Gastroesophageal sphincter (tissue), 4 donors: ENCODE measurements at regions not wholly inside any gene's neighbourhood (a gene's known extent, or its start where the extent isn't known, plus 50 kb on each side); places are given as distances from the start of the nearest gene placed in this dataset.

Experiments used
- ATAC-seq: fragments of 150-250 bp; one replicate; pipeline ENCODE4 v1.9.1; 2016; ENCODE audit warnings: mild to moderate bottlenecking, moderate library complexity
- H3K27ac ChIP-seq, 4 donors: fragments of 200-600 bp; sonication (generic) in 3 of 4; 1 replicate in 3 of 4; 2 replicates in 1 of 4; pipeline ENCODE4 v1.5.1; 2016 to 2019
- H3K27me3 ChIP-seq: fragments of 200-600 bp; sonication (generic); one replicate; pipeline ENCODE4 v1.5.1; 2019
- H3K36me3 ChIP-seq, 2 donors: fragments of 200-600 bp; sonication (generic); one replicate each; pipeline ENCODE4 v1.5.1; 2019; ENCODE audit warnings: control low read depth in 1 of 2
- H3K4me1 ChIP-seq, 3 donors: fragments of 200-600 bp; sonication (generic); 1 replicate in 2 of 3; 2 replicates in 1 of 3; pipeline ENCODE4 v1.5.1; 2016 to 2019; ENCODE audit warnings: control low read depth in 2 of 3
- H3K4me3 ChIP-seq, 2 donors: fragments of 200-600 bp; sonication (generic); one replicate each; pipeline ENCODE4 v1.5.1; 2019; ENCODE audit warnings: mild to moderate bottlenecking in 1 of 2, moderate library complexity in 1 of 2
- H3K9me3 ChIP-seq, 3 donors: fragments of 200-600 bp; sonication (generic); one replicate each; pipeline ENCODE4 v1.5.1; 2017 to 2019; ENCODE audit warnings: control low read depth in 2 of 3
- CTCF ChIP-seq, 4 experiments: fragments of 200-600 bp in 2 of 4; fragments of 450-650 bp in 2 of 4; sonication (generic) in 1 of 4; IDR thresholded peaks; one replicate each; pipeline ENCODE4 v1.5.1; 2017 to 2019; ENCODE audit warnings: antibody characterized with exemption in 4 of 4, mild to moderate bottlenecking in 2 of 4, moderate library complexity in 2 of 4
- EP300 ChIP-seq: sonication (generic); formaldehyde crosslinking; IDR thresholded peaks from one replicate; pipeline ENCODE4 v1.6.1; 2017; ENCODE audit warnings: antibody characterized with exemption, mild to moderate bottlenecking
- POLR2A ChIP-seq, 2 donors: fragments of 450-650 bp; IDR thresholded peaks; one replicate each; pipeline ENCODE4 v1.6.1; 2017; ENCODE audit warnings: antibody characterized with exemption in 2 of 2, mild to moderate bottlenecking in 2 of 2, moderate library complexity in 1 of 2
- POLR2AphosphoS5 ChIP-seq: sonication (generic); formaldehyde crosslinking; IDR thresholded peaks from one replicate; pipeline ENCODE4 v1.6.1; 2017; ENCODE audit warnings: antibody characterized with exemption
- WGBS, 2 donors: methylation state at CpG; one replicate each; pipeline ENCODE4 v1.1.5; 2018; ENCODE audit warnings: low coverage in 1 of 2; 5-methylcytosine and 5-hydroxymethylcytosine counted together

GRCh38 chr18:45191795-45192194, 423.5 kb upstream of the SLC14A2 start:
- no peaks in the 10 kb centered on the region for H3K36me3 ChIP-seq
- no peak for ATAC-seq
- no peaks in the 10 kb centered on the region for H3K27me3 ChIP-seq
- H3K4me1 ChIP-seq = no peaks in the 10 kb centered on the region
- H3K4me3 ChIP-seq = no peak overlapping the region
- H3K27ac ChIP-seq = no peak overlapping the region
- TF ChIP-seq CTCF (IDR thresholded peaks at IDR 0.05) (no peak), POLR2A (IDR thresholded peaks at IDR 0.05) (no peak), POLR2AphosphoS5 (no peak), EP300 (no peak)
- no peaks in the 10 kb centered on the region for H3K9me3 ChIP-seq
- 88 to 94% methylated on average over 1 of the region's 1 CpG for WGBS, 2 donors

GRCh38 chr18:45197526-45197970, 417.7 kb upstream of the SLC14A2 start:
- H3K4me3 ChIP-seq = no peak overlapping the region
- no peaks in the 10 kb centered on the region for H3K9me3 ChIP-seq
- H3K27me3 ChIP-seq = no peaks in the 10 kb centered on the region
- no peak for ATAC-seq
- TF ChIP-seq CTCF (IDR thresholded peaks at IDR 0.05) (no peak), EP300 (no peak), POLR2AphosphoS5 (no peak), POLR2A (IDR thresholded peaks at IDR 0.05) (no peak)
- 92 to 93% methylated on average over 2 to 5 of the region's 5 CpGs for WGBS, 2 donors
- H3K27ac ChIP-seq = no peak overlapping the region
- H3K36me3 ChIP-seq = no peaks in the 10 kb centered on the region
- H3K4me1 ChIP-seq = no peaks in the 10 kb centered on the region

GRCh38 chr18:45198526-45198925, 416.8 kb upstream of the SLC14A2 start:
- no peaks in the 10 kb centered on the region for H3K4me1 ChIP-seq
- H3K27ac ChIP-seq = no peak overlapping the region
- TF ChIP-seq POLR2A (IDR thresholded peaks at IDR 0.05) (no peak), POLR2AphosphoS5 (no peak), EP300 (no peak), CTCF (IDR thresholded peaks at IDR 0.05) (no peak)
- no peaks in the 10 kb centered on the region for H3K9me3 ChIP-seq
- H3K4me3 ChIP-seq = no peak overlapping the region
- H3K27me3 ChIP-seq = no peaks in the 10 kb centered on the region
- ATAC-seq = no peak
- no peaks in the 10 kb centered on the region for H3K36me3 ChIP-seq

- 89 to 100% methylated on average over 2 of the region's 2 CpGs for WGBS, 2 donors
- ATAC-seq = no peak
- Histone ChIP-seq H3K4me1 (no peaks in the 10 kb centered on the region), H3K9me3 (no peaks in the 10 kb centered on the region), H3K36me3 (no peaks in the 10 kb centered on the region), H3K4me3 (no peak overlapping the region), H3K27me3 (no peaks in the 10 kb centered on the region), H3K27ac (no peak overlapping the region)
- no peak for TF ChIP-seq POLR2A (IDR thresholded peaks at IDR 0.05)
- no peak for TF ChIP-seq CTCF (IDR thresholded peaks at IDR 0.05)
- no peak for TF ChIP-seq EP300
- TF ChIP-seq POLR2AphosphoS5 = no peak
These were observed 414.2 kb upstream of the SLC14A2 start for GRCh38 chr18:45201029-45201428.

- H3K36me3 ChIP-seq = no peaks in the 10 kb centered on the region
- no peaks in the 10 kb centered on the region for H3K27me3 ChIP-seq
- H3K4me1 ChIP-seq = no peaks in the 10 kb centered on the region
- TF ChIP-seq POLR2A (IDR thresholded peaks at IDR 0.05) (no peak), POLR2AphosphoS5 (no peak), EP300 (no peak), CTCF (IDR thresholded peaks at IDR 0.05) (no peak)
- no peak for ATAC-seq
- H3K9me3 ChIP-seq = no peaks in the 10 kb centered on the region
- H3K27ac ChIP-seq = no peak overlapping the region
- H3K4me3 ChIP-seq = no peak overlapping the region
These were observed 413.8 kb upstream of the SLC14A2 start for GRCh38 chr18:45201489-45201888.
